CD4-positive, alpha-beta memory T cell (primary cell): ENCODE measurements at regions not wholly inside any gene's neighbourhood (a gene's known extent, or its start where the extent isn't known, plus 50 kb on each side); places are given as distances from the start of the nearest gene placed in this dataset.
A peak's percentile ranks its signal among the peaks of the same experiment; 100 is the strongest.

ENCODE experiments used
- CTCF ChIA-PET: fragments of 350-600 bp; sonication (Branson Sonifier 250); formaldehyde crosslinking; loops from one replicate; lab custom pipeline; 2021; ENCODE audit warnings: inconsistent platforms; ENCODE audit not compliant: partially characterized antibody; lab: Charles Lee
- POLR2A ChIA-PET: fragments of 350-600 bp; sonication (Branson Sonifier 250); formaldehyde crosslinking; loops from one replicate; lab custom pipeline; 2021; ENCODE audit not compliant: partially characterized antibody; lab: Charles Lee
- DNase-seq, 5 donors: peaks; one replicate each; pipeline versions ENCODE4 v3.0.0 to v3.0.0-alpha.2; 2020 to 2022; ENCODE audit warnings: mixed read lengths in 1 of 5
- H3K27ac ChIP-seq: one replicate; pipeline ENCODE4 v1.7.0; 2013; ENCODE audit warnings: low read depth, low read length
- H3K27me3 ChIP-seq: 2 replicates; pipeline ENCODE4 v1.7.0; 2013; ENCODE audit warnings: mild to moderate bottlenecking, low read length, moderate library complexity; ENCODE audit not compliant: insufficient read depth
- H3K36me3 ChIP-seq: 2 replicates; pipeline ENCODE4 v1.7.0; 2013; ENCODE audit warnings: mild to moderate bottlenecking, low read length, moderate library complexity; ENCODE audit not compliant: insufficient read depth
- H3K4me1 ChIP-seq: 2 replicates; pipeline ENCODE4 v1.7.0; 2013; ENCODE audit warnings: mild to moderate bottlenecking, low read length, moderate library complexity; ENCODE audit not compliant: insufficient read depth
- H3K4me3 ChIP-seq, 2 donors: one replicate each; pipeline ENCODE4 v1.7.0; 2013; ENCODE audit warnings: low read length in 2 of 2, mild to moderate bottlenecking in 1 of 2
- H3K9me3 ChIP-seq, 2 donors: one replicate each; pipeline ENCODE4 v1.7.0; 2013; ENCODE audit warnings: low read length in 2 of 2, control low read depth in 1 of 2; ENCODE audit not compliant: control insufficient read depth in 1 of 2
- H3K27ac Mint-ChIP-seq, 7 donors: one replicate each; pipeline ENCODE4 v1.8.0; 2020 to 2021; ENCODE audit warnings: mixed read lengths in 7 of 7, mild to moderate bottlenecking in 6 of 7, inconsistent platforms in 3 of 7, moderate library complexity in 3 of 7
- H3K27me3 Mint-ChIP-seq, 2 donors: one replicate each; pipeline ENCODE4 v1.8.0; 2020 to 2021; ENCODE audit warnings: mixed read lengths in 2 of 2
- H3K36me3 Mint-ChIP-seq, 2 donors: one replicate each; pipeline ENCODE4 v1.8.0; 2020 to 2021; ENCODE audit warnings: mixed read lengths in 2 of 2, inconsistent platforms in 1 of 2, mild to moderate bottlenecking in 1 of 2
- H3K4me1 Mint-ChIP-seq, 4 donors: one replicate each; pipeline ENCODE4 v1.8.0; 2020 to 2021; ENCODE audit warnings: mixed read lengths in 4 of 4, mild to moderate bottlenecking in 1 of 4
- H3K4me3 Mint-ChIP-seq, 8 donors: one replicate each; pipeline ENCODE4 v1.8.0; 2020 to 2021; ENCODE audit warnings: mixed read lengths in 8 of 8, mild to moderate bottlenecking in 7 of 8, moderate library complexity in 6 of 8, inconsistent platforms in 3 of 8
- H3K9me3 Mint-ChIP-seq, 8 donors: one replicate each; pipeline ENCODE4 v1.8.0; 2020 to 2021; ENCODE audit warnings: mixed read lengths in 8 of 8, mild to moderate bottlenecking in 5 of 8, inconsistent platforms in 3 of 8, moderate library complexity in 1 of 8
- intact Hi-C: fragments of 100-400 bp; cut with micrococcal nuclease; formaldehyde crosslinking; loops from one replicate; pipeline ENCODE4 v1.15.1; 2023

- H3K27me3 Mint-ChIP-seq = peaks cover 1 to 4% of the 10 kb centered on the region in 2 donors
- POLR2A ChIA-PET = no interaction called here
- no peaks in the 10 kb centered on the region for H3K36me3 Mint-ChIP-seq
- intact Hi-C loops = no loop called here
- H3K27ac Mint-ChIP-seq = no peak overlapping the region
- H3K4me3 Mint-ChIP-seq = no peak overlapping the region
- no peak overlapping the region for H3K27ac ChIP-seq
- H3K36me3 ChIP-seq = no peaks in the 10 kb centered on the region
- H3K4me3 ChIP-seq = no peak overlapping the region
- peaks cover 0 to 5% (median 3%) of the 10 kb centered on the region in 4 donors for H3K4me1 Mint-ChIP-seq
- H3K4me1 ChIP-seq = no peaks in the 10 kb centered on the region
- no peaks in the 10 kb centered on the region for H3K27me3 ChIP-seq
- H3K9me3 ChIP-seq = no peaks in the 10 kb centered on the region
- H3K9me3 Mint-ChIP-seq = peaks cover 0 to 4% (median 3%) of the 10 kb centered on the region in 8 donors
- CTCF ChIA-PET = no interaction called here
- DNase-seq = no peak
These were observed 65.5 kb upstream of the HS3ST1 start for GRCh38 chr4:11494232-11494631.

GRCh38 chr4:11489453-11490083 lies 60.9 kb upstream of the HS3ST1 start:
- H3K36me3 Mint-ChIP-seq = no peaks in the 10 kb centered on the region
- H3K4me1 ChIP-seq = peaks cover 4% of the 10 kb centered on the region
- H3K9me3 ChIP-seq = no peaks in the 10 kb centered on the region
- H3K4me3 Mint-ChIP-seq = peak overlapping the region in 3 of 8 donors; percentile 12 to 64 (median 29)
- ChIA-PET POLR2A (interaction anchor here (0.9 kb wide), 1 partner anchor 18 kb away, joined by 4 read pairs; no protein-coding TSS in a partner anchor), CTCF (interaction anchor here (0.9 kb wide), 1 partner anchor 61 kb away, joined by 3 read pairs; the partner anchor contains the start of gene HS3ST1)
- no peaks in the 10 kb centered on the region for H3K27me3 ChIP-seq
- peak overlapping the region in 1 of 7 donors; percentile 8 for H3K27ac Mint-ChIP-seq
- intact Hi-C loops = no loop called here
- H3K4me1 Mint-ChIP-seq = peaks cover 18 to 28% (median 23%) of the 10 kb centered on the region in 4 donors
- no peak overlapping the region for H3K27ac ChIP-seq
- peaks cover 0 to 2% (median 0%) of the 10 kb centered on the region in 8 donors for H3K9me3 Mint-ChIP-seq
- peaks cover 0 to under 1% of the 10 kb centered on the region in 2 donors for H3K27me3 Mint-ChIP-seq
- no peaks in the 10 kb centered on the region for H3K36me3 ChIP-seq
- no peak for DNase-seq
- H3K4me3 ChIP-seq = no peak overlapping the region

DNA sequence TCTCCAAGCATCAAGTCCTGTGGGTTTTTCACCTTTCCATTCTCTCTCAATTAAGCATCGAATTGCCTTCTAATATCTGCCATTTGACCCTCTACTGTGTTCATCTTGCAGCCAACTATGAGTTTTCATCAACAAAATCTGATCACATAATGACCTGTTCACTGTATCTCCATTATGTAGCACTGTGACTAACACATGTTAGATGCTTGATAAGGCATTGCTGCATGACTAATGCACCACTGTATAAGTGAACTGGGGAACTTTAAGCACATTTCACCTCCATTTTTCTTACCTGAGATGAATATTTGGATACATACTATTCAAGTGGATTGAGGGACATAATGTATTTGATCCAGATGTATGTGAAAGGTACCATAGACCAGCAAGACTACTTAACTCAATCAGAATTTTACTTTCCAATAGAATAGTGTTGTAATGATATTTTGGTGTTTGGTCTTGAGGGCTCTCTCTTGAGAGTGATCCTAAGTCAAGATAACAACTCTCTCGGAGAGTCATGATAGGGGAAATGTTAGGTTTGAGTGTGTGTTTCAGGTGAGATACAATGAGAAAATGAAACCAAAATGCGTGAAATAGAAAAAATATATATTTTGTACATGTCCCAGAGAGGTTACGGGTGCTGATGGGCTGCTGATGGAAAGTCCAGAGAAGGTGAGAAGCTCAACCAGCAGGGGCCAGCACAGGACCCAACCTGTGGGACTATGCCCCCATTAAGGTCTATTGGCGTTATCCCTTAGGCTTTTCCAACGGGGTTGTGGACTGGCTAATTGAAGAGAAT lies 60.2 kb upstream of the HS3ST1 start:
- Mint-ChIP-seq H3K27ac (peak overlapping the region in 2 of 7 donors; percentile 8 to 52), H3K36me3 (no peaks in the 10 kb centered on the region), H3K4me1 (peaks cover 18 to 28% (median 23%) of the 10 kb centered on the region in 4 donors), H3K27me3 (no peaks in the 10 kb centered on the region), H3K4me3 (peak overlapping the region in 4 of 8 donors; percentile 12 to 64 (median 20)), H3K9me3 (peaks cover 0 to 2% (median 0%) of the 10 kb centered on the region in 8 donors)
- no peak for DNase-seq
- H3K9me3 ChIP-seq = no peaks in the 10 kb centered on the region
- H3K36me3 ChIP-seq = no peaks in the 10 kb centered on the region
- intact Hi-C loops = no loop called here
- ChIA-PET POLR2A (no interaction called here), CTCF (interaction anchor here (0.9 kb wide), 1 partner anchor 60 kb away, joined by 3 read pairs; the partner anchor contains the start of gene HS3ST1)
- no peak overlapping the region for H3K27ac ChIP-seq
- H3K4me3 ChIP-seq = no peak overlapping the region
- no peaks in the 10 kb centered on the region for H3K27me3 ChIP-seq
- peaks cover 4% of the 10 kb centered on the region for H3K4me1 ChIP-seq

- H3K4me3 Mint-ChIP-seq = peak overlapping the region in 1 of 8 donors; percentile 50
- peaks cover 18 to 28% (median 23%) of the 10 kb centered on the region in 4 donors for H3K4me1 Mint-ChIP-seq
- H3K27ac ChIP-seq = no peak overlapping the region
- intact Hi-C loops = no loop called here
- H3K9me3 Mint-ChIP-seq = peaks cover 0 to 2% (median 0%) of the 10 kb centered on the region in 8 donors
- H3K9me3 ChIP-seq = no peaks in the 10 kb centered on the region
- peak overlapping the region in 4 of 7 donors; percentile 47 to 70 (median 55) for H3K27ac Mint-ChIP-seq
- H3K27me3 ChIP-seq = no peaks in the 10 kb centered on the region
- no peak overlapping the region for H3K4me3 ChIP-seq
- no peaks in the 10 kb centered on the region for H3K36me3 ChIP-seq
- no peaks in the 10 kb centered on the region for H3K36me3 Mint-ChIP-seq
- no peaks in the 10 kb centered on the region for H3K27me3 Mint-ChIP-seq
- peaks cover 4% of the 10 kb centered on the region for H3K4me1 ChIP-seq
- CTCF ChIA-PET = interaction anchor here (1.3 kb wide), 1 partner anchor 13 kb away, joined by 5 read pairs; no protein-coding TSS in a partner anchor
- POLR2A ChIA-PET = no interaction called here
- DNase-seq = no peak
These were observed 59.3 kb upstream of the HS3ST1 start for GRCh38 chr4:11487868-11488544.

DNA sequence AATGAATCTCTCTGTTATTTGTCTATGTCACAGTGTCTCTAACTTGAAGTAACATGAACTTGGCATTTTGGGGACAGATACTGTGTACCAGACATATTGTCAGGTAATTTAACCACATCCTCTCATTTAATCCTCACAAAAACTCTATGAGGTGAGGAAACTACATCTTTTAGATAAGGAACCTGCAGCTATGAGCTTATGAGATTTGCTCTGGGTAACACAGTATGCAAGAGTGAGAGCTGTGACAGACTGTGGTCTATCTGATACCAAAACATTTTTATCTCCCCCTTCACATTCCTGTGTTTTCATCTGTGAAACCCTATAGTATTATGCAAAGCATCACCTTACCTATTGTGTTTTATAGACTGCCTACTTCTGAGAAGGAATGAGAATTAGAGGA lies 58.4 kb upstream of the HS3ST1 start:
- intact Hi-C loops = no loop called here
- no peak overlapping the region for H3K4me3 ChIP-seq
- Mint-ChIP-seq H3K36me3 (no peaks in the 10 kb centered on the region), H3K27ac (peak overlapping the region; percentile 17 to 70 (median 47)), H3K4me3 (no peak overlapping the region), H3K4me1 (peaks cover 18 to 28% (median 23%) of the 10 kb centered on the region in 4 donors), H3K9me3 (peaks cover 0 to 2% (median 0%) of the 10 kb centered on the region in 8 donors), H3K27me3 (no peaks in the 10 kb centered on the region)
- H3K27ac ChIP-seq = no peak overlapping the region
- DNase-seq = peak in 2 of 5 donors; percentile 4 to 22
- no peaks in the 10 kb centered on the region for H3K36me3 ChIP-seq
- ChIA-PET CTCF (interaction anchor here (1.3 kb wide), 1 partner anchor 13 kb away, joined by 5 read pairs; no protein-coding TSS in a partner anchor), POLR2A (no interaction called here)
- H3K4me1 ChIP-seq = peaks cover 4% of the 10 kb centered on the region
- H3K9me3 ChIP-seq = no peaks in the 10 kb centered on the region
- H3K27me3 ChIP-seq = no peaks in the 10 kb centered on the region

DNA sequence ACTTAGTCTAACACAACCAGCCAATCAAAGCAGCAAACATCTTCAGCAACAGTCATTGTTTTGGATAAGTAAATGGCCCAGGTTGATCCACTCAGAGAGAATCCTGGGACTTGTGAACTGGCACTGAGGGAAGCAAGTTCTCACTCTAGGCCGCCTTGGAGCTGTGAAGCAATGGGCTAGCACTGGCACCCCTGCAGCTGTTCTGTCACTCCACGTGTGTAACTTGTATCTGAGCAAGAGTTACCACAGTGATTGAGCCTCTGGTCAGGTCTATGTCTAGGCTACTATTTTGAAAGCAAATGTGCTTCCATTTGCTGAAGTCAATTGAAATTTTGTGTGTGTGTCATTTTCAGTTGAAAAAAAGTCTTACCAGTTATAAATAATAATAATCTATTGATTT lies 57.2 kb upstream of the HS3ST1 start:
- DNase-seq = no peak
- Mint-ChIP-seq H3K9me3 (peaks cover 0 to 2% (median 0%) of the 10 kb centered on the region in 8 donors), H3K4me3 (no peak overlapping the region), H3K36me3 (no peaks in the 10 kb centered on the region), H3K4me1 (peaks cover 18 to 28% (median 23%) of the 10 kb centered on the region in 4 donors), H3K27me3 (no peaks in the 10 kb centered on the region), H3K27ac (no peak overlapping the region)
- CTCF ChIA-PET = interaction anchor here (0.8 kb wide), 1 partner anchor 128 kb away, joined by 3 read pairs; no protein-coding TSS in a partner anchor
- no peak overlapping the region for H3K4me3 ChIP-seq
- H3K4me1 ChIP-seq = peaks cover 10% of the 10 kb centered on the region
- POLR2A ChIA-PET = no interaction called here
- intact Hi-C loops = no loop called here
- no peaks in the 10 kb centered on the region for H3K9me3 ChIP-seq
- no peaks in the 10 kb centered on the region for H3K27me3 ChIP-seq
- no peaks in the 10 kb centered on the region for H3K36me3 ChIP-seq
- no peak overlapping the region for H3K27ac ChIP-seq
